Transverse colon (tissue), 4 donors: ENCODE measurements at regions not wholly inside any gene's neighbourhood (a gene's known extent, or its start where the extent isn't known, plus 50 kb on each side); places are given as distances from the start of the nearest gene placed in this dataset.

ENCODE experiments used
- DNase-seq: peaks from one replicate; pipeline ENCODE4 v3.0.0-alpha.2; 2019
- H3K27ac ChIP-seq, 4 donors: fragments of 200-600 bp; sonication (generic); 2 replicates each; pipeline ENCODE4 v1.5.1; 2016 to 2018; ENCODE audit warnings: inconsistent platforms in 4 of 4
- H3K27me3 ChIP-seq: fragments of 200-600 bp; sonication (generic); 2 replicates; pipeline ENCODE4 v1.5.1; 2017; ENCODE audit warnings: inconsistent platforms
- H3K36me3 ChIP-seq, 4 donors: fragments of 200-600 bp; sonication (generic); 2 replicates each; pipeline ENCODE4 v1.5.1; 2017 to 2019; ENCODE audit warnings: inconsistent platforms in 4 of 4
- H3K4me1 ChIP-seq, 4 donors: fragments of 200-600 bp; sonication (generic); 2 replicates each; pipeline ENCODE4 v1.5.1; 2017 to 2020; ENCODE audit warnings: inconsistent platforms in 4 of 4
- H3K4me3 ChIP-seq, 4 donors: fragments of 200-600 bp; sonication (generic); 1 replicate in 1 of 4; 2 replicates in 3 of 4; pipeline versions ENCODE4 v1.5.1 to v1.6.1; 2017 to 2019; ENCODE audit warnings: inconsistent platforms in 4 of 4
- H3K9me3 ChIP-seq, 2 donors: fragments of 200-600 bp; sonication (generic); 2 replicates each; pipeline ENCODE4 v1.5.1; 2017 to 2019; ENCODE audit warnings: inconsistent platforms in 2 of 2
- CTCF ChIP-seq, 5 experiments: fragments of 200-600 bp in 3 of 5; fragments of 450-650 bp in 2 of 5; sonication (generic) in 3 of 5; IDR thresholded peaks; 1 replicate in 2 of 5; 2 replicates in 3 of 5; pipeline ENCODE4 v1.5.1; 2016 to 2017; ENCODE audit warnings: antibody characterized with exemption in 5 of 5, inconsistent platforms in 3 of 5, mild to moderate bottlenecking in 2 of 5, moderate library complexity in 1 of 5
- EP300 ChIP-seq: sonication (generic); formaldehyde crosslinking; IDR thresholded peaks from one replicate; pipeline ENCODE4 v1.6.1; 2017; ENCODE audit warnings: antibody characterized with exemption, low read depth
- POLR2A ChIP-seq: fragments of 450-650 bp; IDR thresholded peaks from one replicate; pipeline ENCODE4 v1.6.1; 2016; ENCODE audit warnings: antibody characterized with exemption, mild to moderate bottlenecking, moderate library complexity
- POLR2AphosphoS5 ChIP-seq, 3 donors: sonication (generic); formaldehyde crosslinking; IDR thresholded peaks; one replicate each; pipeline ENCODE4 v1.6.1; 2016; ENCODE audit warnings: antibody characterized with exemption in 3 of 3
- WGBS, 2 donors: methylation state at CpG; one replicate each; pipeline ENCODE4 v1.1.5; 2018; ENCODE audit warnings: low coverage in 1 of 2; 5-methylcytosine and 5-hydroxymethylcytosine counted together
- in situ Hi-C, 4 donors: fragments of 200-750 bp; cut with MboI; loops; one replicate each; pipeline versions ENCODE4 v1.15.0 to v1.15.1; 2017; ENCODE audit warnings: low sequenced_read_pairs in 3 of 4, low pct_ligation_motif_present in 1 of 4, low pct_unique_long_range_greater_than_20kb in 1 of 4
- intact Hi-C: fragments of 100-400 bp; cut with DNase I; formaldehyde crosslinking; loops from one replicate; pipeline ENCODE4 v1.15.1; 2023; ENCODE audit warnings: low total_unique reads

DNA sequence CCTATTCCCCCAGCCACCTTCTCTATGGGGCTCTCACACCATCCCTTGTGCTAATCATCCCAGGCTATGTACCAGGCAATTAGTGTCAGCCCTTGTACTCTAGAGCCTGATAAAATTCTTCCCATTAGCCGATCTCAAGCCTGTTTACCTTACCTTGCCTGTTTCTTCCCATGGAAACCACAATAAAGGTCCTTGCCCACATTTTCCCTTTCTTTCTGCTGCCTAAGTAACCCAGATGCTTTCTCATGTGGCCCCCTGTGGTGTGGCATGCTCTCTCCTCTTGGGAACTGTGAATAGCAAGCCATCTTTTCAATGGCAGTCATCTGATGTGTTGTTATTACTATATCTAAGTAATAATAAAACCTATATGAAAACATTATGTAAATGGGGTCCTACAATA, 265.8 kb upstream of the ELAC2 start:
- no peaks in the 10 kb centered on the region for H3K36me3 ChIP-seq
- 77 to 88% methylated on average over 1 of the region's 1 CpG for WGBS, 2 donors
- TF ChIP-seq POLR2A: no peak
- TF ChIP-seq CTCF (IDR thresholded peaks at IDR 0.05): no peak
- no peak for TF ChIP-seq POLR2AphosphoS5 (IDR thresholded peaks at IDR 0.05)
- TF ChIP-seq EP300: no peak
- H3K4me1 ChIP-seq: no peaks in the 10 kb centered on the region
- no peak overlapping the region for H3K27ac ChIP-seq
- no peaks in the 10 kb centered on the region for H3K9me3 ChIP-seq
- H3K4me3 ChIP-seq: no peak overlapping the region
- DNase-seq: no peak
- H3K27me3 ChIP-seq: no peaks in the 10 kb centered on the region
- in situ Hi-C loops (no loop called here), intact Hi-C loops (no loop called here)

- no peak for DNase-seq
- H3K27me3 ChIP-seq: no peaks in the 10 kb centered on the region
- in situ Hi-C loops: no loop called here
- TF ChIP-seq CTCF (IDR thresholded peaks at IDR 0.05): no peak
- no peak for TF ChIP-seq POLR2A
- TF ChIP-seq EP300: no peak
- no peak for TF ChIP-seq POLR2AphosphoS5 (IDR thresholded peaks at IDR 0.05)
- H3K27ac ChIP-seq: no peak overlapping the region
- WGBS, 2 donors: 91 to 94% methylated on average over 3 of the region's 3 CpGs
- no peaks in the 10 kb centered on the region for H3K9me3 ChIP-seq
- H3K4me1 ChIP-seq: no peaks in the 10 kb centered on the region
- no peaks in the 10 kb centered on the region for H3K36me3 ChIP-seq
- no peak overlapping the region for H3K4me3 ChIP-seq
- intact Hi-C loops: no loop called here
Measured at GRCh38 chr17:13281626-13282025, 263.8 kb upstream of the ELAC2 start.

- Histone ChIP-seq H3K4me3 (no peak overlapping the region), H3K36me3 (no peaks in the 10 kb centered on the region), H3K9me3 (no peaks in the 10 kb centered on the region), H3K4me1 (no peaks in the 10 kb centered on the region), H3K27ac (no peak overlapping the region), H3K27me3 (no peaks in the 10 kb centered on the region)
- DNase-seq: no peak
- intact Hi-C loops (no loop called here), in situ Hi-C loops (no loop called here)
- 61 to 66% methylated on average over 2 of the region's 2 CpGs for WGBS, 2 donors
- TF ChIP-seq EP300 (no peak), CTCF (IDR thresholded peaks at IDR 0.05) (no peak), POLR2A (no peak), POLR2AphosphoS5 (IDR thresholded peaks at IDR 0.05) (no peak)
Measured at GRCh38 chr17:13273806-13274205, 256.0 kb upstream of the ELAC2 start.

- Histone ChIP-seq H3K27ac (no peak overlapping the region), H3K4me3 (no peak overlapping the region), H3K4me1 (no peaks in the 10 kb centered on the region), H3K9me3 (no peaks in the 10 kb centered on the region), H3K27me3 (no peaks in the 10 kb centered on the region), H3K36me3 (no peaks in the 10 kb centered on the region)
- intact Hi-C loops: no loop called here
- TF ChIP-seq POLR2A: no peak
- no peak for TF ChIP-seq CTCF (IDR thresholded peaks at IDR 0.05)
- no peak for TF ChIP-seq POLR2AphosphoS5 (IDR thresholded peaks at IDR 0.05)
- TF ChIP-seq EP300: no peak
- DNase-seq: no peak
- in situ Hi-C loops: no loop called here
- WGBS, 2 donors: 70 to 74% methylated on average over 2 to 4 of the region's 4 CpGs
Measured at GRCh38 chr17:13272296-13272695, 254.5 kb upstream of the ELAC2 start.
